ENCODE measurements at regions not wholly inside any gene's neighbourhood (a gene's known extent, or its start where the extent isn't known, plus 50 kb on each side); places are given as distances from the start of the nearest gene placed in this dataset.

GRCh38 chr22:26995235-26995634, 337.8 kb downstream of the MIAT start:
- TF ChIP-seq CTCF (optimal IDR thresholded peaks at IDR 0.05 in 1 of 3, IDR thresholded peaks at IDR 0.05 in 1 of 3, conservative IDR thresholded peaks at IDR 0.05 in 1 of 3; ENCODE audit: extremely low read depth in 1 of 3, insufficient read depth in 2 of 3, low read length in 3 of 3) (no peak), EZH2 (IDR thresholded peaks at IDR 0.05; ENCODE audit: low read length) (no peak)

Measured in keratinocyte (primary cell).